ENCODE measurements at regions not wholly inside any gene's neighbourhood (a gene's known extent, or its start where the extent isn't known, plus 50 kb on each side); places are given as distances from the start of the nearest gene placed in this dataset.
"Not testable (repeated sequence)": the region's sequence is repeated elsewhere in the genome, so short reads cannot be mapped to it uniquely, and the experiment has no call there.

DNA sequence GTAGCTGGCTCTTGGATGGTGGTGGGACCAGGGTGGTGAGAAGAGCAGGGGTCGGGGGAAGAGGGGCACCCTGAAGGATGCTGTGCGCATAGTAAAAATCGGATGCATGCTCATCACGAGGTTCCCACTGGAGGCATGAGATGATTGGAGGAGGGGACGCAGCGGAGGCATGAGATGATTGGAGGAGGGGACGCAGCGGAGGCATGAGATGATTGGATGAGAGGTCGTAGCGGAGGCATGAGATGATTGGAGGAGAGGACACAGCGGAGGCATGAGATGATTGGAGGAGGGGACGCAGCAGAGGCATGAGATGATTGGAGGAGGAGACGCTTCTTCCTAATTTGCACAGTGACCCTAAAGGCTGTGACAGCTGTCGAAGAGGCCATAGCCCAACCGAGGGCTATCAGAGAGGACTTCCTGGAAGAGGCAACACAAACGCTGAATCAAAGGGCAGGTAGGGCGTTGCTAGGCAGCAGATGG, 106.7 kb downstream of the ADRA2C start:
- 66 to 68% (median 68%) methylated on average over 16 to 17 of the region's 17 CpGs for WGBS, 3 donors
- Histone ChIP-seq H3K27me3 (ENCODE audit: control insufficient read depth in 3 of 3, insufficient read depth in 3 of 3, low read length in 3 of 3) (peaks cover 3 to 49% (median 18%) of the 10 kb centered on the region in 3 donors), H3K4me3 (ENCODE audit: low read depth in 1 of 3, low read length in 3 of 3) (no peak overlapping the region), H3K4me1 (ENCODE audit: control insufficient read depth in 3 of 3, insufficient read depth in 2 of 3, low read depth in 1 of 3, low read length in 2 of 3) (no peaks in the 10 kb centered on the region), H3K27ac (ENCODE audit: low read depth in 1 of 3, low read length in 2 of 3) (no peak overlapping the region), H3K36me3 (ENCODE audit: control insufficient read depth in 3 of 3, insufficient read depth in 2 of 3, low read depth in 1 of 3, low read length in 3 of 3) (no peaks in the 10 kb centered on the region), H3K9me3 (ENCODE audit: control insufficient read depth in 2 of 2, insufficient read depth in 1 of 2, low read depth in 1 of 2, low read length in 1 of 2) (peaks cover 0 to 4% of the 10 kb centered on the region in 2 donors)
- FAIRE-seq, result no peak
- DNase-seq, result no peak

- 25 to 31% (median 27%) methylated on average over 13 to 14 of the region's 14 CpGs for WGBS, 3 donors
- DNase-seq (no peak), FAIRE-seq (no peak)
- no peak overlapping the region for H3K27ac ChIP-seq (ENCODE audit: low read depth in 1 of 3, low read length in 2 of 3)
- H3K4me3 ChIP-seq (ENCODE audit: low read depth in 1 of 3, low read length in 3 of 3), result no peak overlapping the region
- no peaks in the 10 kb centered on the region for H3K36me3 ChIP-seq (ENCODE audit: control insufficient read depth in 3 of 3, insufficient read depth in 2 of 3, low read depth in 1 of 3, low read length in 3 of 3)
- peaks cover 0 to 5% of the 10 kb centered on the region in 2 donors for H3K9me3 ChIP-seq (ENCODE audit: control insufficient read depth in 2 of 2, insufficient read depth in 1 of 2, low read depth in 1 of 2, low read length in 1 of 2)
- no peaks in the 10 kb centered on the region for H3K4me1 ChIP-seq (ENCODE audit: control insufficient read depth in 3 of 3, insufficient read depth in 2 of 3, low read depth in 1 of 3, low read length in 2 of 3)
- peaks cover 3 to 54% (median 18%) of the 10 kb centered on the region in 3 donors for H3K27me3 ChIP-seq (ENCODE audit: control insufficient read depth in 3 of 3, insufficient read depth in 3 of 3, low read length in 3 of 3)
Measured at GRCh38 chr4:3873408-3874027, 107.3 kb downstream of the ADRA2C start.

- Histone ChIP-seq H3K36me3 (ENCODE audit: control insufficient read depth in 3 of 3, insufficient read depth in 2 of 3, low read depth in 1 of 3, low read length in 3 of 3) (no peaks in the 10 kb centered on the region), H3K4me1 (ENCODE audit: control insufficient read depth in 3 of 3, insufficient read depth in 2 of 3, low read depth in 1 of 3, low read length in 2 of 3) (no peaks in the 10 kb centered on the region), H3K9me3 (ENCODE audit: control insufficient read depth in 2 of 2, insufficient read depth in 1 of 2, low read depth in 1 of 2, low read length in 1 of 2) (peaks cover 0 to 5% of the 10 kb centered on the region in 2 donors), H3K27me3 (ENCODE audit: control insufficient read depth in 3 of 3, insufficient read depth in 3 of 3, low read length in 3 of 3) (peaks cover 3 to 57% (median 18%) of the 10 kb centered on the region in 3 donors), H3K4me3 (ENCODE audit: low read depth in 1 of 3, low read length in 3 of 3) (no peak overlapping the region), H3K27ac (ENCODE audit: low read depth in 1 of 3, low read length in 2 of 3) (no peak overlapping the region)
- 79 to 82% (median 82%) methylated on average over 16 of the region's 16 CpGs for WGBS, 3 donors
- DNase-seq (no peak), FAIRE-seq (no peak)
Measured at GRCh38 chr4:3874028-3874415, 107.8 kb downstream of the ADRA2C start.

DNA sequence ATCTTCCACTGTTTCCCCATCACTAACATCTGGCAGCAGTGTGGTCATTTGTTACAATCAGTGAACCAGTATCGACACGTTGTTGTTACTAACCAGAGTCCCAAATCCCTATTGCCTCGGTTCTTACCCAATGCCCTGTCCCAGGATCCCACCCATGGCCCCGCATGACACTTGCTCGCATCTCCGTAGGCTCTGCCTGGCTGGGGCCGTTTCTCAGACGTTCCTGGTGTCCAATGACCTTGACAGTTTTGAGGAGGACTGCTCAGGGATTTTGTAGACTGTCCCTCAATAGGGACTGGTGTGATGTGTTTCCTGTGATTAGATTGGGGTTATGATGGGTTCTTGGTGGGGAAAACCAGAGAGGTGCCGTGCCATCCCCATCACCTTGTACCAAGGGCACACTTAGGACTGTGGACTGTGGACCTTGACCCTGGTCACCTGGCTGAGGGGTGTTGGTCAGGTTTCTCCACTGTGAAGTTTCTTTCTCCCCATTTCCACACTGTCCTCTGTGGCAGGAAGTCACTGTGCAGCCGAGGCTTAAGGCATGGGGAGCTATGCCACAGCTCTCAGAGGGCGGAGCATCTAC, 108.4 kb downstream of the ADRA2C start:
- Histone ChIP-seq H3K4me3 (ENCODE audit: low read depth in 1 of 3, low read length in 3 of 3) (no peak overlapping the region), H3K4me1 (ENCODE audit: control insufficient read depth in 3 of 3, insufficient read depth in 2 of 3, low read depth in 1 of 3, low read length in 2 of 3) (no peaks in the 10 kb centered on the region), H3K36me3 (ENCODE audit: control insufficient read depth in 3 of 3, insufficient read depth in 2 of 3, low read depth in 1 of 3, low read length in 3 of 3) (no peaks in the 10 kb centered on the region), H3K9me3 (ENCODE audit: control insufficient read depth in 2 of 2, insufficient read depth in 1 of 2, low read depth in 1 of 2, low read length in 1 of 2) (peaks cover 0 to 5% of the 10 kb centered on the region in 2 donors), H3K27me3 (ENCODE audit: control insufficient read depth in 3 of 3, insufficient read depth in 3 of 3, low read length in 3 of 3) (peaks cover 3 to 63% (median 18%) of the 10 kb centered on the region in 3 donors), H3K27ac (ENCODE audit: low read depth in 1 of 3, low read length in 2 of 3) (no peak overlapping the region)
- DNase-seq, result no peak
- no peak for FAIRE-seq
- 60 to 71% (median 64%) methylated on average over 11 of the region's 11 CpGs for WGBS, 3 donors

- no peak overlapping the region for H3K4me3 ChIP-seq (ENCODE audit: low read depth in 1 of 3, low read length in 3 of 3)
- DNase-seq, result no peak
- H3K27ac ChIP-seq (ENCODE audit: low read depth in 1 of 3, low read length in 2 of 3), result no peak overlapping the region
- peaks cover 0 to 5% of the 10 kb centered on the region in 2 donors for H3K9me3 ChIP-seq (ENCODE audit: control insufficient read depth in 2 of 2, insufficient read depth in 1 of 2, low read depth in 1 of 2, low read length in 1 of 2)
- H3K36me3 ChIP-seq (ENCODE audit: control insufficient read depth in 3 of 3, insufficient read depth in 2 of 3, low read depth in 1 of 3, low read length in 3 of 3), result no peaks in the 10 kb centered on the region
- no peak for FAIRE-seq
- WGBS, 3 donors, result 48 to 67% (median 58%) methylated on average over 4 of the region's 4 CpGs
- H3K27me3 ChIP-seq (ENCODE audit: control insufficient read depth in 3 of 3, insufficient read depth in 3 of 3, low read length in 3 of 3), result peaks cover 0 to 72% (median 21%) of the 10 kb centered on the region in 3 donors
- H3K4me1 ChIP-seq (ENCODE audit: control insufficient read depth in 3 of 3, insufficient read depth in 2 of 3, low read depth in 1 of 3, low read length in 2 of 3), result no peaks in the 10 kb centered on the region
Measured at GRCh38 chr4:3875466-3875865, 109.3 kb downstream of the ADRA2C start.

DNA sequence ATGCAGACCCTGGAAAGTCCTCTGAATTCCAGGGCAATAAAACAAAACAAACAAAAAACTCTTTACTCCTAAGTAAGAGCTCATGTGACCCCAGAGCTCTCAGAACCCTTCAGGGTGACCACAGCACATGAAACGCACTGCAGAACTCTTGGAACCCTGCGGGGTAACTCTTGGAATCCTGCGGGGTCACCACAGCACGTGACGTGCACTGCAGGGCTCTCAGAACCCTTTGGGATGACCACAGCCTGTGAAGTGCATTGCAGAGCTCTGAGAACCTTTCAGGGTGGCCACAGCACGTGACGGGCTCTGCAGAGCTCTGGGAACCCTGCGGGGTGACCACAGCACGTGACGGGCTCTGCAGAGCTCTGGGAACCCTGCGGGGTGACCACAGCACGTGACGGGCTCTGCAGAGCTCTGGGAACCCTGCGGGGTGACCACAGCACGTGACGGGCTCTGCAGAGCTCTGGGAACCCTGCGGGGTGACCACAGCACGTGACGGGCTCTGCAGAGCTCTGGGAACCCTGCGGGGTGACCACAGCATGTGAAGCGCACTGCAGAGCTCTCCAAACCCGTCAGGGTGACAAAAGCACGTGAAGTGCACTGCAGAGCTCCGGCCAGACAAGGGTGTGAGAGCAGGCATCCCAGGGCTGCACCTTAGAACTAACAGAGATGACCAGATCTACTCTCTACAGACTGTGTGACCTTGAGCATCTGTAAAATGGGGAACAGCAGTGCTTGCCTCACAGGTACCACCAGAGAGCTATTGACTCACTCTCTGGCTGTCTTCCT, 110.1 kb downstream of the ADRA2C start:
- H3K27me3 ChIP-seq (ENCODE audit: control insufficient read depth in 3 of 3, insufficient read depth in 3 of 3, low read length in 3 of 3), result peaks cover 0 to 68% (median 21%) of the 10 kb centered on the region in 3 donors
- WGBS, 3 donors, result 66 to 75% (median 71%) methylated on average over 16 to 18 of the region's 24 CpGs
- not testable (repeated sequence) for FAIRE-seq; DNase-seq; H3K36me3 ChIP-seq (ENCODE audit: control insufficient read depth in 3 of 3, insufficient read depth in 2 of 3, low read depth in 1 of 3, low read length in 3 of 3); H3K27ac ChIP-seq (ENCODE audit: low read depth in 1 of 3, low read length in 2 of 3); H3K9me3 ChIP-seq (ENCODE audit: control insufficient read depth in 2 of 2, insufficient read depth in 1 of 2, low read depth in 1 of 2, low read length in 1 of 2); H3K4me3 ChIP-seq (ENCODE audit: low read depth in 1 of 3, low read length in 3 of 3); H3K4me1 ChIP-seq (ENCODE audit: control insufficient read depth in 3 of 3, insufficient read depth in 2 of 3, low read depth in 1 of 3, low read length in 2 of 3)

- H3K27me3 ChIP-seq (ENCODE audit: control insufficient read depth in 3 of 3, insufficient read depth in 3 of 3, low read length in 3 of 3), result peaks cover 0 to 60% (median 17%) of the 10 kb centered on the region in 3 donors
- no peaks in the 10 kb centered on the region for H3K36me3 ChIP-seq (ENCODE audit: control insufficient read depth in 3 of 3, insufficient read depth in 2 of 3, low read depth in 1 of 3, low read length in 3 of 3)
- H3K4me3 ChIP-seq (ENCODE audit: low read depth in 1 of 3, low read length in 3 of 3), result no peak overlapping the region
- H3K27ac ChIP-seq (ENCODE audit: low read depth in 1 of 3, low read length in 2 of 3), result no peak overlapping the region
- H3K4me1 ChIP-seq (ENCODE audit: control insufficient read depth in 3 of 3, insufficient read depth in 2 of 3, low read depth in 1 of 3, low read length in 2 of 3), result no peaks in the 10 kb centered on the region
- DNase-seq (no peak), FAIRE-seq (no peak)
- H3K9me3 ChIP-seq (ENCODE audit: control insufficient read depth in 2 of 2, insufficient read depth in 1 of 2, low read depth in 1 of 2, low read length in 1 of 2), result peaks cover 0 to 5% of the 10 kb centered on the region in 2 donors
Measured at GRCh38 chr4:3877236-3877635, 111.1 kb downstream of the ADRA2C start.

GRCh38 chr4:3877868-3878267, 111.7 kb downstream of the ADRA2C start:
- 75 to 86% (median 83%) methylated on average over 1 of the region's 1 CpG for WGBS, 3 donors
- Histone ChIP-seq H3K36me3 (ENCODE audit: control insufficient read depth in 3 of 3, insufficient read depth in 2 of 3, low read depth in 1 of 3, low read length in 3 of 3) (no peaks in the 10 kb centered on the region), H3K27me3 (ENCODE audit: control insufficient read depth in 3 of 3, insufficient read depth in 3 of 3, low read length in 3 of 3) (peaks cover 0 to 54% (median 11%) of the 10 kb centered on the region in 3 donors), H3K9me3 (ENCODE audit: control insufficient read depth in 2 of 2, insufficient read depth in 1 of 2, low read depth in 1 of 2, low read length in 1 of 2) (peaks cover 0 to 5% of the 10 kb centered on the region in 2 donors), H3K4me1 (ENCODE audit: control insufficient read depth in 3 of 3, insufficient read depth in 2 of 3, low read depth in 1 of 3, low read length in 2 of 3) (no peaks in the 10 kb centered on the region), H3K4me3 (ENCODE audit: low read depth in 1 of 3, low read length in 3 of 3) (no peak overlapping the region), H3K27ac (ENCODE audit: low read depth in 1 of 3, low read length in 2 of 3) (no peak overlapping the region)
- FAIRE-seq (no peak), DNase-seq (no peak)
